Activated naive CD4-positive, alpha-beta T cell treated with Interleukin-2 at 50 U/mL for 16 hours (primary cell): ENCODE measurements at regions not wholly inside any gene's neighbourhood (a gene's known extent, or its start where the extent isn't known, plus 50 kb on each side); places are given as distances from the start of the nearest gene placed in this dataset.

Experiments
- DNase-seq: peaks from one replicate; pipeline ENCODE4 v3.0.0-alpha.2; 2020

DNA sequence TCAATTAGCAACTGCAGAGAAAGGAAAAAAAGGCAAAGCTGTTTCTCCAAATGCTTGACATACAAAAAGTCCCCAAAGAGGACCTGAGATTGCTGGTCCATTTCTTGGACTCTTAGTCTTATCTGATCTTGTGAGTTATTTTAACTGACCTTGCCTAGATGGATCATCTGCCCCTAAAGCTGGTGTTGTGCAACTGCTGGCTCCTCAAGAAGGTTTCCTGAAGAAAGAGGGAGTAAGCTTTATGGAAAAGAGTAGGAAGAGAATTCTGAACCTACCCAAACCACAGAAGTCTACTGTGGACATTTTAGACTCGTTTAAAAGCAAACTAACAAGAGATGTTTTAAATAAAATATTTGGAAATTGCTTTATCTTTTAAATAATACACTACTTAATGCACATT, 140.0 kb upstream of the HS3ST3A1 start:
- no peak for DNase-seq

DNA sequence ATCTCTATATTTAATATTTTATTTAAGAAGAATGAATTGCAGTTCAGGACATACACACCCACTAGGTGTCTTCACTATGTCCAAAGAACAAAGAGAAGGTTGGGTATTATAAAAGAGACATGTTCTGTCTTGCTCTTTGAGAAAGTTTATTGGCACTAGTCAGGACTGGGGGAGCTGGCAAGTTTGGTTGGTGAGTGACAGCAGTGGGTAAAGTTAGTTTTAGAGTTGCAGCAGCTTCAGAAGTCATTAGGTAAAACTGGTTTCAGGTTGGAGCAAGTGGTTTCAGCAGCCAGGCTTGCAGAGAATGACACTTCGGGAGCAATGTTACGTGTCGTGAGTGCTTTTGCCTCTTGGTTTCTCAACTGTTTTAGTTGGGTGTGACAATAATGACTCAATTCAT, 142.2 kb upstream of the HS3ST3A1 start:
- no peak for DNase-seq

DNA sequence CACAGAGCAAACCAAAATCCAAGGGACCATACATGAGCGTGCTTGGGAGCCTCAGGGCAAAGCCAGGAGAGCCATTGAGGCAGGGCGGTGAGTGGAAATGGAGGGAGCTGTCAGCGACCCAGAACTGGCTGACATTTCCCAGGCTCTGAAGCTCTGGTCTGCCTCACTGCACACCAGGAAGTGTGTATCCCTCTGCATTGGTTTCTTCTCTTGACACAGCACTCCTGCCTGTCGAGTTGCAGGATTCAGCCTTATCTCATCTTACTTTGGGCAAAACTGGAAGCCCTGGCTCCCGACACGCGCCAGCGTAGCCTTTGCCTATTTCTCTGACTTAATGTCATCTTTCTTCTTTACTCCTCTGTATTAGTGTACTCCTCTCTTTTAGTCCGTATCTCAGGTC, 144.7 kb upstream of the HS3ST3A1 start:
- no peak for DNase-seq

DNA sequence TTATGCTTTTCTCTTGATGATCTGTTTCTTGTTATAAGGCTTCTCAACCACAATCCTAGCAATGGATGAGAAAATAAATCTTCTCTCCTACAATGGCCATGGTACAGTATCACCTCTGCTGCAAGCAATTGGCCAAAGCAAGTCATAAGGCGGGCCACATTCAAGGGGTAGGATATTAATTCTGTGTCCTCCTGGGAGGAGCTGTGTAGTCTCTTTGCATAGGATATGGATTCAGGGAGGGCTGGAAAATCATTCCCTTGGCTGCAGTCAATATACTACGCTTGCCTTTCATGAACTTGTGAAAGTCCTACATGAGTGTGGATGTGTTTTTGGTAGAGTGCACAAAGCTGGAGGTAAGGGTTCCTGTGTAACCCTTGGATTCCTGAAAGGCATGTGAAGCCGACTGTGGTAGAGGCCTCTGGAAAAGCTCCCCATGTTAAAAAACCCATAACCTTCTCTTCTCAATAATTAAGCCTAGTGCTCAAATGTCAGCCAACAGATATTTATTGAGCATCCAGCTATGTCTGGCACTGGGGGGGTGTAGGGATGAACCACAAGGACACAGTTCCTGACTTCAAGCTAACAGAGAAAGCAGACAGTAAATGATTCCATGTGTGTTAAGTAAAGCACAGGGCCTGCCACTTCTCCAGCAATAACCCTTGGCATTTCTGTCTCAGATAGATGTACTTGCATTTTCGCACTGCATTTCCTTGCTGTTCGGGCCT, 147.6 kb upstream of the HS3ST3A1 start:
- no peak for DNase-seq

DNA sequence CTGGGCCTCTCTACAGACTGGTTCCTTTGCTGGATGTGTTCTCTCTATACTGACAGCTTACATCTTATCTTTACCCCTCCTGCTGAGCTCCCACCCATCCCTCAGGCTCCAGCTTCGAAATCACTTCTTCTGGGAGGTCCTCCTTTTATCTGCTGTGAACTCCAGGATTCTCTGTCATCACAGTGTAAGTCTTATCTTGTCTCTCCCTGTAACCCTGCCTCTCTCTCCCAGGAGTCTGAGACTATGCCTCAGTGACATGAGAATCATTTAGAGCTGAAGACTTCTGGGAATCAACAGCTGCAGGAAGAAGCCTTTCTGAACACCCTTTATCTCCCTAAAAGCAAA, 148.1 kb upstream of the HS3ST3A1 start:
- DNase-seq: no peak

DNA sequence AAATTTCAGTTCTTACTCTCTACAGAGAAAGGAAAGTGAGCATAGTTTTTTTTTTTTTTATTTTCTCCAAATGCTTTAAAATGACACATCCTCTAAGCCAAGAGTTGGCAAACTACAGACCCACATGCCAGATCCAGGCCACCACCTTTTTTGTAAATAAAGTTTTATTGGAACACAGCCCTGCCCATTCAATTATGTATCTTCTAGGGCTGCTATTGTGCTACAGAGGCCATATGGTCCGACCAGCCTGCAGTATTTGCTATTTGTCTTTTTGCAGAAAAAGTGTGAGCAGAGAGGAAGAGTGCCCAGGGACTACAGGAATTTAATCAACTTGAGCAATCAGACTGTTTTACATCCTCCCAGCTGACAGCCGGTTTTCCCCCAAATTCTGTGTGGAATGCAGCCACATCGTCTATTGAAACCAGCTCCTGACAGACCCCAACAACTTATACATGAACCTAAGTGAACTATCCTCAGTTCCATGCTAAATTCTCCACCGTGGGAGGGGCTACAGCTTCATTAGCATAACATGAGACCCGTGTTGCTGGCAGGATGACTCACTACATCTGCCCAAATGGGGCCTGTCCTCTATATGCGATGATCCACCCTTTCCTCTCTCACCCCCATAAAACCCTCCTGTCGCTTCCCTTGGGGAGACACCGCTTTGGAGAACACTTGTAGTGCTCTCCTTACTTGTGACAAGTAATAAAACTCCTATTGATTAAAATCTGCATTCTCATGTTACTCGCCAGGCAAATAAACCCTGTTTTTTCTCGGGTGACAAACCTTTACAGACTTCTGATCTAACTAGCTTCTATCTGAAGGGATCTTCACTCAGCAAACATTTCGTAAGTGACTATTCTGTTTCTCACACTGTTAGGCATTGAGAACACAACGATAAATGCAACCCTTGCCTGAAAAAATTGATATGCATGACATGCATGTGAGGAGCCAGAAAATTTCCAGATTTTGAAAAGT, 149.4 kb upstream of the HS3ST3A1 start:
- no peak for DNase-seq

DNA sequence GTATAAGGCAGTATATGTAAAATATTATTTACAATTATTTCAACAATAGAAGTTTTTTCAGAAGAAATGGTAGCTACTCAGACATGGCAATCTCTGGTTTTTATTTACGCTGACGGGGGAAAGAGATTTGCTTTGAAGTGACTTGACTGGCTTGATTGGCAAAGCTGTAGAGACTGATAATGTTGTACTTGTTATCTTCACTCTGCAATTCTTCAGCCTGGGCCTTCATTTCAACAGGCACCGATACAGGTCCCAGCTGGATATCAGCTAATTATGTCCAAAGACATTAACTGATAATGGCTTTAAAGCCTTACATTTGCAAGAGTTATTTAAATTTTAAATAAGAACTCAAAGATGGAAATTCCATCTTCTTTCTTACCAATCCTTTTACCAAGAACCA, 151.4 kb upstream of the HS3ST3A1 start:
- no peak for DNase-seq

DNA sequence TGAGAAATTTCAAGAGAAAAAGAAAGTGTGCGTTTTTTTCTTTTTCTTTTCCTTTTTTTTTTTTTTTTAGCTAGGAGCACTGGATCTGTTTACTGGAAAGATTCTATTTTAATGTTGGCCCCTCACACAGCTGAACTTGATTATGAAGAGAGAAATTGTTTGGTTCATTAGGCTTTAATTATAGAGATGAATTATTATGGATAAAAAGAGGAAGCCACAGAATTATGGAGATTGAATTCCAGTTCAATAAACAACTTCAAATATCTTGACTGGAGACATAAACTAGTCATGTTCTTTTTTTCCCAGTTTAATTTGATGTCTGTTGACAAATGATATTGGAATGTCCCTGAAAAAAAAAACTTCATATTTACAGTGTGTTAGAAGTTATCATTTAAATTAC, 152.0 kb upstream of the HS3ST3A1 start:
- no peak for DNase-seq

DNA sequence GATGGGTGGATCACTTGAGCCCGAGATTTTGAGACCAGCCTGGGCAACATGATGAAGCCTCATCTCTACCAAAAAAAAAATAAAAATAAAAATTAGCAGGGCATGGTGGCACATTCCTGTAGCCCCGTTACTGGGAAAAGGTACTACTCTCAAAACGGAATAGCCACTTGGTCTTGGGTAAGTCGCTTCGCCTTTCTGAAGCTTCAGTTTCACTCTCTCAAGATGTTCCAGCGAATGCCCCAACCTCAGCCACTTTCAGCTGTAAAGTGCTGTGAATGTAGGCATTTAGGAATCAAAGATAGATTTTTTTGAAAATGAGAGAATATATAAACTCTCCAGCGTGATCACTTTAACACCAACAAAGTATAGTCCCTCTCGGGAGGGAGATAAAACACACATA, 154.1 kb upstream of the HS3ST3A1 start:
- no peak for DNase-seq

DNA sequence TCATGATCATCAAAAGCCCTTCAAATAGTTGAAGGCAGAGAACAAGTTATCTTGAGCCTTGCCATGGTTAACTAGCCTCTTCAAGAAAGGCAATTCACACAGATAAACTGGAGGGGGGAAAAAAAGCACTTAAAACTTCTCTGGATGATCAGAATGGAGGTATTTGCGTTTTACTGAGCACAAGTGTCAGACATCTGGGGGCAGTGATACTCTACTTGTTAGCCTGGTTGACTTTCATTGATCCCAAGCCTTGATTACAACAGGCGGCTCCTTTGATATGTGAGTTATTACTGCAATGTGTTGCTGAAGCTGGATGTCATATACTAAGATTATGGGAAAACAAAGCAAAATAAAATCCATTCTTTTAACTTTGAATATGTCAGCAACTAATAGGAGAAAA, 155.0 kb upstream of the HS3ST3A1 start:
- no peak for DNase-seq

DNA sequence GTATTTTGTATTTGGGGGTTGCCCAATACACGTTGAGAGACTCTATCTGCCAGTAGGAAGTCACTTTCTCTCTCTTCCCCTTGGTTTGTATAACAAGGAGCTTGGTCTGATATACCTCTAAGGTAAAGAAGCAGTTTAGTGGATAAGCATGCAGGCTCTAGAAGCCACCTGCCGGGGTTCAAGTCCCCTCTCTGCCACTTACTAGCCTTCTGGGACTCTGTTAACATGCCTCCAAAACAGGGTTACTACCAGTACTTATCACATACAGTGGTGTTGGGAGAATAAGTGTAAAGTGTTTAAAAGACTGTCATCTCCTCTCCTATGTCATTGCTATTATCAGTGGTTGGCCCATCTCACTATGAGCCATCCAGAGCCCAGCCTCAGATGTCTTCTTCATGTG, 156.1 kb upstream of the HS3ST3A1 start:
- no peak for DNase-seq

DNA sequence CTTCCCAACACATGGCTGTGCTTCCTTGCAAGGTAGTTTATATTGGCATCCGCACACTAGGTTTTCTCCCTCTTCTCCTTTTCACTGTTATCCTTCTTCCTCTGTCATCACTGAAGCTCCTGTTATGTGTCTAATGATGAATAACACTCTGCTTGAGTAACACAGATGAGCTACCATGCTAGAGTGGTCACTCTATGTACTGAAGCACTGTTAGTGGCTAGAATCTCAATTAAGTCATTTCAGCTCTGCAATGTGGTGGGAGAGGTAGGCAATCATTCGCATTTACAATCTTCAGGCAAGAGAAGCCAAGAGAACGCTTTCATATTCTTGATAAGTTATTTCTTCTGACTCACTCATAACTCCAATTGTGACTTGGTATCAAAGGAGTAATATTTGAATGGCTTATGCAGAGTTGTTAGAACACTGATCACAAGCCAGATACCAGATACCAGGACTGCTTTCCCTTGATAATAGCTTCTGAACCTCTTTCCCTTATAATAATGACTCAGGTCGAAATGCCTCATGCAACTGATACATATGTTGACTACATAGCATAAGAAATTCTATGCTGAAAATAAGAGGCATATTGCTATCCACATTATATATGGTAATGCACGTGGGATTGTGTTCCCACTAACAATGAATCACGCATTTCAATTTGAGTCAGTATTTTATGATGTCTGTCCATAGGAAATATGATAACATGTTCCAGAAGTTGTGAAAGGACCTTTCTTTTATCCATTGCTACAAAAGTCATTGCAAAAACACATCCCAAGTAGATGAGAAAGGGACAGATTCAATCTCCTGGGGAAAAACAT, 158.0 kb upstream of the HS3ST3A1 start:
- no peak for DNase-seq

DNA sequence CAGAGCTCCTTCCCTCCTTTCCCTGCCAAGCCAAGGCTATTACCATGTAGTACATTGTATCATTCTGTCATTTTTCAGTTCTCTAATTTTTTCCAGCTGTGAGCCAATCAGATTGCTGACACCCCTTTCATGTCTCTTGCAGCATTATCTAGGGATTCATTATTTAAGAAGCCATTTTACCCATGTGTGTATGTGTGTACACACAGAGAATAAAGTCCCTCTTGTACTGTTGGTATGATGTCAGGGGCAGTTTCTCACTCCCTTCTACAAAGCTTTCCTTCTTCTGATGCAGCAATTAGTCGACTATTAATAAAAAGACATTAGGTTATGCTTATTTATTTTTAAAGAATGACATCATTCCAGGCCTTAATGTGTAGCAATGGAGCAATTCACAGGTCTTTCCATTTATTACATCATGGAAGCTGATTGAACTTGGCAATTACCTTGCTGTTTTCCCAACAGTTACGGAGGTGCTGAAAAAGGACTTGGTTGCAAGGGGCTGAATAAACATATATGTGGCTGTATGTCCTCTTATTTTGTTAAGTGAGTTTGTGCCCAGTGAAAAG, 159.4 kb upstream of the HS3ST3A1 start:
- no peak for DNase-seq

DNA sequence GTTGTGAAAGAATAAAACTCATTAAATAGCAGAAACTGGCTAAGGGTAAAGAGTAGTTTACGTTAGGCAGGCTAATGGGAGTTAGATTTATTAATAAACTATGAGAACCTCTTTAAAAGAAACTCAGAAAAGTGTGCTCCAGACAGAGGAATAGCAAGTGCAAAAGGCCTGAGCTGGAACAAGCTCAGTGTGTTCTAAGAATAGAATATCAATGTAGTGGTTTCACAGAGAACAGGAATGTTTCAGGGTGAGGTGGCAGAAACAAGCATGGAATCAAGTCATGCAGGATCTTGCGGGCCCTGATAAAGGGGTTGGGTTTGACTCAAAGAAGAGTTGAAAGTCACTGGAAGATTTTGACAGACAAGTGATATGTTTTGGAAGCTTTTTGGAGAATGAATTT, 164.0 kb upstream of the HS3ST3A1 start:
- DNase-seq: no peak

DNA sequence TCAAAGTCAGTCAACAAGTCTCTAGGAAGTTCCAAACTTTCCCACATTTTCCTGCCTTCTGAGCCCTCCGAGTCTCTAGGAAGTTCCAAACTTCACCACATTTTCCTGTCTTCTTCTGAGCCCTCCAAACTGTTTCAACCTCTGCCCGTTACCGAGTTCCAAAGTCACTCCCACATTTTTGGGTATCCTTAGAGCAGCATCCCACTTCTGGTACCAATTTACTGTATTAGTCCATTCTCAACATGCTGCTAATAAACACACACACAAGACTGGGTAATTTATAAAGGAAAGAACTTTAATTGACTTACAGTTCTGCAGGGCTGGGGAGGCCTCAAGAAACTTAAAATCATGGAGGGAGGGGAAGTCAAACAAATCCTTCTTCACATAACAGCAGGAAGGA, 169.0 kb upstream of the HS3ST3A1 start:
- DNase-seq: no peak

DNA sequence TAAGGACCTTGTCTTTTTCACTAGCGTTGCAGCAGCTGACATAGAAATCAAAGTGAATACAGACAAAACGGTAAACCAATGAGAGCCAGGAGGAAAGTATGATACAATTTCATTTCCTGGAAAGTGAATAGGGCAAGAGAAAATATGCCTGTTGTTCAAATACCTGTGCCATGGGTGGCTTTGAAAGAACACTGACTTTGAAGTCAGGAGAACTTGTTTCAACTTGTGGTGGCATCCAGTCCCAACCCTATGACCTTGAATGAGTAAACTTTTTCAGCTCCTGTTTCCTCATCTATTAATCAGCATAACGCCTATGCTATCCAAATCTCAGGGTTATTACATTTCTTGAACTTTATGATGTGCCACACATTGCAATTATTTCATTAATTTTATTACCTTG, 173.7 kb upstream of the HS3ST3A1 start:
- no peak for DNase-seq

DNA sequence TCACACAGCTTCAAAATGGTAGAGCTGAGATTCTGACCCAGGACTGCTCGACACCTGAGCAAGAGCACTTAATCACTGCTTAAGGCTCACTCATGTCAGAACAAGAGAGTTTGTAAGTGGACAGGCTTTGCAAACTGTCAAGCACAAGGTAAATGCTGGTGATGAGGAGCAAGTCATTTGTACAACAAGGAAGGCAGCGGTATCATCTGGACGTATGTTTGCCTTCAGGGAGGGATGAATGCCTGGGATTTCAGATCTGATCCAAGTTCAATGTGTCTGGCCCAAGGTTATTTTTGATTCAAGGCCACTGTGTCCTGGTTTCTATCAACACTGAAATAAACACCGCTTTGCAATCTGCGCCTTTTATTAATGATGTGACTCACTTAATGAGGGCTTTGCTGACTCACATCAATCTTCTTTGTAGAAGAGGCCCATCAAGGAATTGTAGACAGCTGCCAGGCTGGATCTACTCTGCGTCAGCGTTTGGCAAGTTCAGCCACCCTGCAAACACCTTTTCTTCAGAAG, 174.4 kb upstream of the HS3ST3A1 start:
- no peak for DNase-seq

DNA sequence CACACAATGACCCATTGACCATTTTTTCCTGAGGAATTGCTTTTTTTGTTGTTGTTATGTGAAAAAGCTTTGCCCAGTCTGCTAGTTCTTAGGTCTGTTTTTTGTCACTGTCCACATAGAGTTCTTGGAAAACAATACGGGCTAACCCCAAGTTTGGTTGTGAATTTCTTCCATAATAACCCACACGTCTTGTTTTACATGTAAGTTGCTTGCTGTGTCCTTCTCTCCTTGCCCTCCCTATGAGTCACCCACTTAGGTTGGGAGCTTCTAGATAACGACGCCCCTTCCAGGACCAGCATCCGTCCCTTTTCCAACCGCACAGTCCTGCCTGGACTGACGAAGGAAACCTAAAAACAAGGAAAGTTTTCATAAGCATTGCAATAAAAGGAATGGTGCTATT, 175.3 kb upstream of the HS3ST3A1 start:
- no peak for DNase-seq

DNA sequence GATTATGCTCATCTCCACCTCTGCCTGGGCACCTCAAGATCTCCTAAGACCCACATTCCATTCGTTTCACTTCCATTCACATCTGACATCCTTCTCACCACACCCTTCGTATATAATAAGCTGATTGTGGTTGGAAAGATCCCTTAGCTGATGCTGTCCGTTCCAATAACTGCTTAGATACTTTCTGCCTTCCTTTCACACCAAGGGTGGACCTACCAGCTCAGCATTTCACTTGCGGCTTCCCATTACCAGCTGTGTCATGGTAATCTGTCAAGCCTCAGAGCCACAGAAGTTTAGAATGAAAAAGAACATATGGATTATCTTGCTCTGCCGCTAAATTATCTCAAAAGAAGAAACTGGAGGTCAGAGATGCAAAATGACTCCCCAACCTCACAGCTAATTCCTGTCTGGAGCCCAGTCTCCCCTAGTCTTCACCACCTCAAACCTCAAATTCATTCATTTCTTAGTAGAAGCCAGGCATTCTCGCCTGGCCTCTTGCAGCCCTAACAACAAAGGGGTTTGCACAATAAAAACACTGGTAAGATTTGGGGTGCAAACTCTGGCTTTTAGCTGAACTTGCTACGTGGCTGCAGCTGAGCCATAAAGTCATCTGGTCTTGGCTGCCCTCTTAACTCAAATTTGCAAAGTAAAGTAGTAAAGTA, 182.8 kb upstream of the HS3ST3A1 start:
- DNase-seq: no peak

DNA sequence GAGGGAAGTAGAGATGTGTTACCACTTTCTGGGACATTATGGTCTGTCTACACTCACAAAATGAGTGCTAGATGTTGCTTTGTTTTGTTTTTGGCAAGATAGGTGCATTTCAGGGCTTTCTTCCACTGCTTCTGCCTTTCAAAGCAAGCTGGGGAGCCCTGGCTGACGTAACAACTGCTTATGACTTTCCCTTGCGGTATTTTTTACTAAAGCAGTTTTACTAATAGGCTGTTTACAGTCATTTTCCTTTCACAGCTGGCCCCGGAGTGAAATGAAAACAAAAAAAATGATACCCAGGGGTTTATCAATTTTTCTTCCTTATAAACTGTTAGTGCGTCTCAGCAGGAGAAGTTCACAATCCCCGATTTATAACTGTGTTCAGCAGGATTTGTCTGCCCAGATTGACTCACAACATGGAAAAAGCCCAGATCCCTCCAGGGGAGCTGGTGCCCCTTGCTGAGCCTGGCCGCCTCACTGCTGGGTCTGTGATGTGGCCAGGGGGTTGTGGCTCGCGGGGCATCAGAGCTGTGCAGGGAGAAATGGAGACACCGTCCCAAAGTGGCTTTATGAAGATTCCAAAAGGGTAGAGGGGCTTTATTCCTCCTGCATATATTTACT, 184.4 kb upstream of the HS3ST3A1 start:
- DNase-seq: no peak

DNA sequence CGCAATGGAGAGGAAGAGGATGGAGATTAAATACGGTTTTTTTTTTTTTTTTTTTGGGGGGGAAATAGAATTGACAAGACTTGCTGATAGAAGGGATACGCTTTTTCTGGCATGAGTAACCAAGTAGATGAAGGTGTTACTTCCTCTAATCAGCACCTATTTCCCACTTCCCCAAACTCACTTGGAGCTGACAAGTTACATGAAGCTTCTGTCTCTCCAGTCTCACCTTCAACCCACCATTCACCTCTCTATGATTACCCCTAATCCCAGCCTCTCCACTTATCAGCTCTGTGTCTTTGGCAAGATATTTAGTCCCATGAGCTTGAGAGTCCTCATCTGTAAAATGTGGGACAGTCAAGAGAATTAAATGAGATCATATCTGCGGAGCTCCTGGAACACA, 185.9 kb upstream of the HS3ST3A1 start:
- no peak for DNase-seq

DNA sequence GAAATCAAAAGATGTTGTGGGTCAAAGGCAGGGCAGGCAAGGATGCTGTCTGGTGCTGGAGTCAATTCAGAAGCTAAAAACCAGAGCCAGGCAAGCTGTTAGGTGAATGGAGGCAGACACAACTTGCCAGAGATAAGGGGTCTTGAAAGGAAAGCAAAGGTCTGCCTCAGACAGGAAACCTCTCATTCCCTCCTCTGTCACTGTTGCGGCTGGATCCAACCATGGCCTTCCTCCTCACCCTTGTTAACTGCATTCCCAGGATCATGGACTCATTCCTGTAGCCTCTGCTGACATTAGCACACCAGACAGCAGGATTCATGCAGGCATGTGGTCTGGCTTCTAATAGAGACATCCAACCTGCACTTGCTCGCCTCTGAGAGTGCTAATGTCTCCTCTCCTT, 186.7 kb upstream of the HS3ST3A1 start:
- DNase-seq: no peak
